WTC11 (cell line): ENCODE measurements at regions not wholly inside any gene's neighbourhood (a gene's known extent, or its start where the extent isn't known, plus 50 kb on each side); places are given as distances from the start of the nearest gene placed in this dataset.

Experiments used
- ATAC-seq: fragments of 200-7000 bp; cut with Tn5 transposase; 2 replicates; pipeline ENCODE4 v1.10.0; 2021; ENCODE audit warnings: mild to moderate bottlenecking, moderate library complexity
- CTCF ChIA-PET: fragments of 300-600 bp; sonication (Branson Sonifier 250); formaldehyde crosslinking; loops from one replicate; lab custom pipeline; 2021; ENCODE audit warnings: antibody characterized with exemption; lab: Charles Lee
- POLR2A ChIA-PET: fragments of 350-600 bp; sonication (Branson Sonifier 250); formaldehyde crosslinking; loops from one replicate; lab custom pipeline; 2021; ENCODE audit warnings: antibody characterized with exemption; lab: Charles Lee
- DNase-seq: peaks from one replicate; pipeline ENCODE4 v3.0.0; 2021; ENCODE audit warnings: low spot score
- H3K27ac Mint-ChIP-seq: 2 replicates; pipeline ENCODE4 v1.8.0; 2021; ENCODE audit warnings: mixed read lengths
- H3K27me3 Mint-ChIP-seq: 2 replicates; pipeline ENCODE4 v1.8.0; 2021; ENCODE audit warnings: low read depth, mild to moderate bottlenecking, moderate library complexity, mixed read lengths
- H3K36me3 Mint-ChIP-seq: 2 replicates; pipeline ENCODE4 v1.8.0; 2021; ENCODE audit warnings: mixed read lengths
- H3K4me1 Mint-ChIP-seq: 2 replicates; pipeline ENCODE4 v1.8.0; 2022; ENCODE audit warnings: mixed read lengths
- H3K4me3 Mint-ChIP-seq: 2 replicates; pipeline ENCODE4 v1.8.0; 2021; ENCODE audit warnings: mild to moderate bottlenecking, moderate library complexity, mixed read lengths
- H3K9me3 Mint-ChIP-seq: 2 replicates; pipeline ENCODE4 v1.8.0; 2021; ENCODE audit warnings: mixed read lengths
- CREB1 ChIP-seq: sonication (generic); formaldehyde crosslinking; IDR thresholded peaks from 2 replicates; pipeline ENCODE4 v1.8.0; 2023; ENCODE audit warnings: mild to moderate bottlenecking, missing genetic modification reagents
- EMX1 ChIP-seq: fragments of 250-450 bp; sonication (Bioruptor Pico); IDR thresholded peaks from 2 replicates; pipeline ENCODE4 v1.8.0; 2021; ENCODE audit warnings: mild to moderate bottlenecking
- ETV6 ChIP-seq: sonication (generic); formaldehyde crosslinking; IDR thresholded peaks from 2 replicates; pipeline ENCODE4 v1.8.1; 2022; ENCODE audit warnings: mild to moderate bottlenecking, missing genetic modification reagents
- GABPB1 ChIP-seq: sonication (generic); formaldehyde crosslinking; IDR thresholded peaks from 2 replicates; pipeline ENCODE4 v1.8.1; 2023; ENCODE audit warnings: mild to moderate bottlenecking, missing genetic modification reagents
- KAT7 ChIP-seq: sonication (generic); formaldehyde crosslinking; IDR thresholded peaks from 2 replicates; pipeline ENCODE4 v1.8.1; 2023; ENCODE audit warnings: missing genetic modification reagents, mild to moderate bottlenecking, borderline replicate concordance
- SOX15 ChIP-seq: fragments of 250-450 bp; sonication (Bioruptor Pico); IDR thresholded peaks from 2 replicates; pipeline ENCODE4 v1.9.0; 2021; ENCODE audit warnings: mild to moderate bottlenecking
- SP1 ChIP-seq: sonication (generic); formaldehyde crosslinking; conservative IDR thresholded peaks from 2 replicates; pipeline ENCODE4 v1.8.1; 2022; ENCODE audit warnings: missing genetic modification reagents
- TP53 ChIP-seq: sonication (generic); formaldehyde crosslinking; IDR thresholded peaks from 2 replicates; pipeline ENCODE4 v1.8.1; 2023; ENCODE audit warnings: mild to moderate bottlenecking, missing genetic modification reagents
- ZBTB21 ChIP-seq: sonication (generic); formaldehyde crosslinking; IDR thresholded peaks from 2 replicates; pipeline ENCODE4 v1.8.1; 2023; ENCODE audit warnings: mild to moderate bottlenecking, missing genetic modification reagents, borderline replicate concordance
- ZNF317 ChIP-seq: sonication (generic); formaldehyde crosslinking; IDR thresholded peaks from 2 replicates; pipeline ENCODE4 v1.8.1; 2023; ENCODE audit warnings: low read depth, mild to moderate bottlenecking, moderate library complexity, missing genetic modification reagents, borderline replicate concordance
- TF ChIP-seq, protein P1 (sequence below): sonication (generic); formaldehyde crosslinking; IDR thresholded peaks from 2 replicates; pipeline ENCODE4 v1.8.0; 2023; ENCODE audit warnings: mild to moderate bottlenecking, missing genetic modification reagents
- TF ChIP-seq, protein P2 (sequence below): sonication (generic); formaldehyde crosslinking; IDR thresholded peaks from 2 replicates; pipeline ENCODE4 v1.8.0; 2022; ENCODE audit warnings: mild to moderate bottlenecking, missing genetic modification reagents
- TF ChIP-seq, protein P3 (sequence below): sonication (generic); formaldehyde crosslinking; IDR thresholded peaks from 2 replicates; pipeline ENCODE4 v1.8.1; 2022; ENCODE audit warnings: low read depth, mild to moderate bottlenecking, moderate library complexity, missing genetic modification reagents, borderline replicate concordance
- TF ChIP-seq, protein P4 (sequence below): fragments of 250-450 bp; sonication (Bioruptor Pico); conservative IDR thresholded peaks from 2 replicates; pipeline ENCODE4 v1.9.0; 2021; ENCODE audit warnings: mild to moderate bottlenecking
- TF ChIP-seq, protein P5 (sequence below): sonication (generic); formaldehyde crosslinking; IDR thresholded peaks from 2 replicates; pipeline ENCODE4 v1.8.1; 2023; ENCODE audit warnings: mild to moderate bottlenecking, missing genetic modification reagents, borderline replicate concordance
- TF ChIP-seq, protein P6 (sequence below): sonication (generic); formaldehyde crosslinking; IDR thresholded peaks from 2 replicates; pipeline ENCODE4 v1.8.0; 2022; ENCODE audit warnings: mild to moderate bottlenecking, missing genetic modification reagents
- TF ChIP-seq, protein P7 (sequence below): sonication (generic); formaldehyde crosslinking; IDR thresholded peaks from 2 replicates; pipeline ENCODE4 v1.8.1; 2023; ENCODE audit warnings: mild to moderate bottlenecking, missing genetic modification reagents

DNA sequence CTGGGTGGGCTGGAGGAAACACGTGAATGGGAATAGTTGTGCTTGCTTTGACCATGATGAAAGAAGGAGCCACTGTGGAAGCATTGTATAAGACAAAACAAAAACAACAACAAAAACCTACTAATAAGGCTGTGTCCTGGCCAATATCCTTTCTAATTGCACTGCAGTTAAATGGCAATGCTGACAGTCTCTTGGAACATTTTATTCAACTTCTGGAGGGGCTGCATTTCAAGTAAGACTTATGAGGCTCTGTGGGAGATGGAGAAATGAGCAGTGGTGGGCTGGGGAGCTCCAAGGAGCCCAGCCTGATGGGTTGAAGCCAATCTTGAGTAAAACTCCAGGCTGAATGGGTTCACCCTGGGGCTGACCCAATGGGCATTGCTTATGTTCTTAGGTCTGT, 99.8 kb upstream of the ROPN1 start:
- Mint-ChIP-seq H3K9me3 (peaks cover 12% of the 10 kb centered on the region), H3K27me3 (no peaks in the 10 kb centered on the region), H3K4me3 (no peak overlapping the region), H3K27ac (no peak overlapping the region), H3K4me1 (peaks cover 22% of the 10 kb centered on the region), H3K36me3 (no peaks in the 10 kb centered on the region)
- TF ChIP-seq ZNF317 (CRISPR knock-in tag): no peak
- TF ChIP-seq, protein P1, sequence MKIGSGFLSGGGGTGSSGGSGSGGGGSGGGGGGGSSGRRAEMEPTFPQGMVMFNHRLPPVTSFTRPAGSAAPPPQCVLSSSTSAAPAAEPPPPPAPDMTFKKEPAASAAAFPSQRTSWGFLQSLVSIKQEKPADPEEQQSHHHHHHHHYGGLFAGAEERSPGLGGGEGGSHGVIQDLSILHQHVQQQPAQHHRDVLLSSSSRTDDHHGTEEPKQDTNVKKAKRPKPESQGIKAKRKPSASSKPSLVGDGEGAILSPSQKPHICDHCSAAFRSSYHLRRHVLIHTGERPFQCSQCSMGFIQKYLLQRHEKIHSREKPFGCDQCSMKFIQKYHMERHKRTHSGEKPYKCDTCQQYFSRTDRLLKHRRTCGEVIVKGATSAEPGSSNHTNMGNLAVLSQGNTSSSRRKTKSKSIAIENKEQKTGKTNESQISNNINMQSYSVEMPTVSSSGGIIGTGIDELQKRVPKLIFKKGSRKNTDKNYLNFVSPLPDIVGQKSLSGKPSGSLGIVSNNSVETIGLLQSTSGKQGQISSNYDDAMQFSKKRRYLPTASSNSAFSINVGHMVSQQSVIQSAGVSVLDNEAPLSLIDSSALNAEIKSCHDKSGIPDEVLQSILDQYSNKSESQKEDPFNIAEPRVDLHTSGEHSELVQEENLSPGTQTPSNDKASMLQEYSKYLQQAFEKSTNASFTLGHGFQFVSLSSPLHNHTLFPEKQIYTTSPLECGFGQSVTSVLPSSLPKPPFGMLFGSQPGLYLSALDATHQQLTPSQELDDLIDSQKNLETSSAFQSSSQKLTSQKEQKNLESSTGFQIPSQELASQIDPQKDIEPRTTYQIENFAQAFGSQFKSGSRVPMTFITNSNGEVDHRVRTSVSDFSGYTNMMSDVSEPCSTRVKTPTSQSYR (CRISPR knock-in tag): no peak
- TF ChIP-seq, protein P2, sequence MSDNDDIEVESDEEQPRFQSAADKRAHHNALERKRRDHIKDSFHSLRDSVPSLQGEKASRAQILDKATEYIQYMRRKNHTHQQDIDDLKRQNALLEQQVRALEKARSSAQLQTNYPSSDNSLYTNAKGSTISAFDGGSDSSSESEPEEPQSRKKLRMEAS (CRISPR knock-in tag): no peak
- TF ChIP-seq, protein P3, sequence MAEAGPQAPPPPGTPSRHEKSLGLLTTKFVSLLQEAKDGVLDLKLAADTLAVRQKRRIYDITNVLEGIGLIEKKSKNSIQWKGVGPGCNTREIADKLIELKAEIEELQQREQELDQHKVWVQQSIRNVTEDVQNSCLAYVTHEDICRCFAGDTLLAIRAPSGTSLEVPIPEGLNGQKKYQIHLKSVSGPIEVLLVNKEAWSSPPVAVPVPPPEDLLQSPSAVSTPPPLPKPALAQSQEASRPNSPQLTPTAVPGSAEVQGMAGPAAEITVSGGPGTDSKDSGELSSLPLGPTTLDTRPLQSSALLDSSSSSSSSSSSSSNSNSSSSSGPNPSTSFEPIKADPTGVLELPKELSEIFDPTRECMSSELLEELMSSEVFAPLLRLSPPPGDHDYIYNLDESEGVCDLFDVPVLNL: no peak
- TF ChIP-seq, protein P4, sequence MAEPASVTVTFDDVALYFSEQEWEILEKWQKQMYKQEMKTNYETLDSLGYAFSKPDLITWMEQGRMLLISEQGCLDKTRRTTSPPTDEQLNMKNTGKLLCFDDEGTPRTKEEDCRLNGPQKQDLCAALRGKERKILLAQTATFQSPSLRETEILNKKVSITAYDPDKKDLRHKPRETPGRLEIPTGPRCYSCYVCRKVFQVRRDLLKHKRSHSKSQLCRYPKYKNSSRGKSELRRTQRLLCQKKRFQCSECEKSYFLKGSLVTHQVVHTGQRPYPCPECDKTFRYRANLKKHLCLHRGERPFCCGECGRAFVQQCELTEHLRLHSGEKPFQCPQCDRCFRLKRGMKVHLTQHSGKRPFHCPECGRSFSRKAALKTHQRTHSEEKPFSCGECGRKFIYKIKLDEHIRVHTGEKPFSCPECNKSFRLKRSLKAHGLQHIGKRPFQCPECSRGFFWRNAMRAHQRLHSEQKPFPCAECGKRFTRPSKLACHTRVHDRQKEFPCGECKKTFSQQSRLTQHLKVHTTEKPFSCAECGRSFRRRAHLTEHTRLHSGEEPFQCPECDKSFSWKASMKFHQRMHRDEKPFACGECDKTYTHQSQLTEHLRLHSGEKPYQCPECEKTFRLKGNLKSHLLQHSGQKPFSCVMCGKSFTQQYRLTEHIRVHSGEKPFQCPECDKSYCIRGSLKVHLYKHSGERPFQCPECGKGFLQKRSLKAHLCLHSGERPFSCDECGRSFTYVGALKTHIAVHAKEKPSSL (CRISPR knock-in tag): no peak
- no peak for TF ChIP-seq EMX1
- TF ChIP-seq ZBTB21 (CRISPR knock-in tag): no peak
- TF ChIP-seq TP53 (CRISPR knock-in tag): no peak
- no peak for TF ChIP-seq CREB1 (CRISPR knock-in tag)
- TF ChIP-seq, protein P5, sequence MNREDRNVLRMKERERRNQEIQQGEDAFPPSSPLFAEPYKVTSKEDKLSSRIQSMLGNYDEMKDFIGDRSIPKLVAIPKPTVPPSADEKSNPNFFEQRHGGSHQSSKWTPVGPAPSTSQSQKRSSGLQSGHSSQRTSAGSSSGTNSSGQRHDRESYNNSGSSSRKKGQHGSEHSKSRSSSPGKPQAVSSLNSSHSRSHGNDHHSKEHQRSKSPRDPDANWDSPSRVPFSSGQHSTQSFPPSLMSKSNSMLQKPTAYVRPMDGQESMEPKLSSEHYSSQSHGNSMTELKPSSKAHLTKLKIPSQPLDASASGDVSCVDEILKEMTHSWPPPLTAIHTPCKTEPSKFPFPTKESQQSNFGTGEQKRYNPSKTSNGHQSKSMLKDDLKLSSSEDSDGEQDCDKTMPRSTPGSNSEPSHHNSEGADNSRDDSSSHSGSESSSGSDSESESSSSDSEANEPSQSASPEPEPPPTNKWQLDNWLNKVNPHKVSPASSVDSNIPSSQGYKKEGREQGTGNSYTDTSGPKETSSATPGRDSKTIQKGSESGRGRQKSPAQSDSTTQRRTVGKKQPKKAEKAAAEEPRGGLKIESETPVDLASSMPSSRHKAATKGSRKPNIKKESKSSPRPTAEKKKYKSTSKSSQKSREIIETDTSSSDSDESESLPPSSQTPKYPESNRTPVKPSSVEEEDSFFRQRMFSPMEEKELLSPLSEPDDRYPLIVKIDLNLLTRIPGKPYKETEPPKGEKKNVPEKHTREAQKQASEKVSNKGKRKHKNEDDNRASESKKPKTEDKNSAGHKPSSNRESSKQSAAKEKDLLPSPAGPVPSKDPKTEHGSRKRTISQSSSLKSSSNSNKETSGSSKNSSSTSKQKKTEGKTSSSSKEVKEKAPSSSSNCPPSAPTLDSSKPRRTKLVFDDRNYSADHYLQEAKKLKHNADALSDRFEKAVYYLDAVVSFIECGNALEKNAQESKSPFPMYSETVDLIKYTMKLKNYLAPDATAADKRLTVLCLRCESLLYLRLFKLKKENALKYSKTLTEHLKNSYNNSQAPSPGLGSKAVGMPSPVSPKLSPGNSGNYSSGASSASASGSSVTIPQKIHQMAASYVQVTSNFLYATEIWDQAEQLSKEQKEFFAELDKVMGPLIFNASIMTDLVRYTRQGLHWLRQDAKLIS (CRISPR knock-in tag): no peak
- no peak for TF ChIP-seq KAT7 (CRISPR knock-in tag)
- TF ChIP-seq SOX15 (CRISPR knock-in tag): no peak
- TF ChIP-seq SP1 (CRISPR knock-in tag): no peak
- no peak for TF ChIP-seq ETV6 (CRISPR knock-in tag)
- TF ChIP-seq, protein P6, sequence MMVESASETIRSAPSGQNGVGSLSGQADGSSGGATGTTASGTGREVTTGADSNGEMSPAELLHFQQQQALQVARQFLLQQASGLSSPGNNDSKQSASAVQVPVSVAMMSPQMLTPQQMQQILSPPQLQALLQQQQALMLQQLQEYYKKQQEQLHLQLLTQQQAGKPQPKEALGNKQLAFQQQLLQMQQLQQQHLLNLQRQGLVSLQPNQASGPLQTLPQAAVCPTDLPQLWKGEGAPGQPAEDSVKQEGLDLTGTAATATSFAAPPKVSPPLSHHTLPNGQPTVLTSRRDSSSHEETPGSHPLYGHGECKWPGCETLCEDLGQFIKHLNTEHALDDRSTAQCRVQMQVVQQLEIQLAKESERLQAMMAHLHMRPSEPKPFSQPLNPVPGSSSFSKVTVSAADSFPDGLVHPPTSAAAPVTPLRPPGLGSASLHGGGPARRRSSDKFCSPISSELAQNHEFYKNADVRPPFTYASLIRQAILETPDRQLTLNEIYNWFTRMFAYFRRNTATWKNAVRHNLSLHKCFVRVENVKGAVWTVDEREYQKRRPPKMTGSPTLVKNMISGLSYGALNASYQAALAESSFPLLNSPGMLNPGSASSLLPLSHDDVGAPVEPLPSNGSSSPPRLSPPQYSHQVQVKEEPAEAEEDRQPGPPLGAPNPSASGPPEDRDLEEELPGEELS (CRISPR knock-in tag): no peak
- TF ChIP-seq GABPB1 (CRISPR knock-in tag): no peak
- TF ChIP-seq, protein P7, sequence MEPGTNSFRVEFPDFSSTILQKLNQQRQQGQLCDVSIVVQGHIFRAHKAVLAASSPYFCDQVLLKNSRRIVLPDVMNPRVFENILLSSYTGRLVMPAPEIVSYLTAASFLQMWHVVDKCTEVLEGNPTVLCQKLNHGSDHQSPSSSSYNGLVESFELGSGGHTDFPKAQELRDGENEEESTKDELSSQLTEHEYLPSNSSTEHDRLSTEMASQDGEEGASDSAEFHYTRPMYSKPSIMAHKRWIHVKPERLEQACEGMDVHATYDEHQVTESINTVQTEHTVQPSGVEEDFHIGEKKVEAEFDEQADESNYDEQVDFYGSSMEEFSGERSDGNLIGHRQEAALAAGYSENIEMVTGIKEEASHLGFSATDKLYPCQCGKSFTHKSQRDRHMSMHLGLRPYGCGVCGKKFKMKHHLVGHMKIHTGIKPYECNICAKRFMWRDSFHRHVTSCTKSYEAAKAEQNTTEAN: no peak
- ATAC-seq (no peak), DNase-seq (no peak)
- POLR2A ChIA-PET: no interaction called here
- CTCF ChIA-PET: no interaction called here
